ENCODE measurements at regions not wholly inside any gene's neighbourhood (a gene's known extent, or its start where the extent isn't known, plus 50 kb on each side); places are given as distances from the start of the nearest gene placed in this dataset.

DNA sequence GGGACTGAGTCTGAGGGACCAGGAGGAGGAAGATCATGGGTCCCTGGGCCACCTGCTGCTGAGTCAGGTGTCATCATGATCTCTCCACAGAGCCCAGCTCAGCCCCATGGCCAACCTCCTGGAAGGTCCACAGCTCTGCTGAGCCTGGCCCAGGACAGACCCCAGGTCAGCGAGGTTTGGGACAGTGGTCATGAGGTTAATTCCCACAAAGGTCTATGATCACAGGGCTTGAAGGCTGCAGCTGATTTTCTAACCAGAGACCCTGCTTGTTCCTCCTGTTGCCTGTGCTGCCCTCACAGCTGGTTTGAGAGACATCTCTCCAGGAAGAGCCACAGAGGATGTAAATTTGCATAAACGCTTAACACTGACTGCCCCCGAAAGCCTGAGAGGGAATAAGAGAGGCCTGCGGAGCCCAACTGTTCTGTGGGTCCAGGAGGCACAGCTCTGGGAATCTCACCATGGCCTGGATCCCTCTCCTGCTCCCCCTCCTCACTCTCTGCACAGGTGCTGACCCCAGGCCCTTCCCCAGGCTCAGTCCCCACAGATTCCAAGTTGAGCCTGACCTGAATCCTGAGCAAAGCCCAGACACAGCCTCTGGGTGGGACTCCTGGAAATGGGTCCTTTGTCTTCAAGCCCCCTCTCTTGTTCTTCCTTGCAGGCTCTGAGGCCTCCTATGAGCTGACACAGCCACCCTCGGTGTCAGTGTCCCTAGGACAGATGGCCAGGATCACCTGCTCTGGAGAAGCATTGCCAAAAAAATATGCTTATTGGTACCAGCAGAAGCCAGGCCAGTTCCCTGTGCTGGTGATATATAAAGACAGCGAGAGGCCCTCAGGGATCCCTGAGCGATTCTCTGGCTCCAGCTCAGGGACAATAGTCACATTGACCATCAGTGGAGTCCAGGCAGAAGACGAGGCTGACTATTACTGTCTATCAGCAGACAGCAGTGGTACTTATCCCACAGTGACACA, 102.8 kb downstream of the GGTLC2 start:
- Mint-ChIP-seq H3K4me1 (peaks cover 14% of the 10 kb centered on the region), H3K27me3 (ENCODE audit: insufficient read depth, low read depth) (no peaks in the 10 kb centered on the region), H3K36me3 (no peaks in the 10 kb centered on the region), H3K9me3 (no peaks in the 10 kb centered on the region), H3K4me3 (no peak overlapping the region), H3K27ac (no peak overlapping the region)
- no peak overlapping the region for H3K4me2 ChIP-seq
- H3K27me3 ChIP-seq, result peaks cover 76% of the 10 kb centered on the region
- H2AFZ ChIP-seq (replicated peaks), result no peak overlapping the region
- H3K79me2 ChIP-seq (ENCODE audit: low read depth), result no peaks in the 10 kb centered on the region
- no peaks in the 10 kb centered on the region for H3K9me3 ChIP-seq (ENCODE audit: low read depth)
- H3K9ac ChIP-seq, result no peak overlapping the region
- no peak overlapping the region for H3K27ac ChIP-seq
- no peak overlapping the region for H3K4me3 ChIP-seq
- TF ChIP-seq EZH2phosphoT487 (IDR thresholded peaks at IDR 0.05), result no peak
- TF ChIP-seq EZH2 (IDR thresholded peaks at IDR 0.05), result no peak
- TF ChIP-seq, protein P1, sequence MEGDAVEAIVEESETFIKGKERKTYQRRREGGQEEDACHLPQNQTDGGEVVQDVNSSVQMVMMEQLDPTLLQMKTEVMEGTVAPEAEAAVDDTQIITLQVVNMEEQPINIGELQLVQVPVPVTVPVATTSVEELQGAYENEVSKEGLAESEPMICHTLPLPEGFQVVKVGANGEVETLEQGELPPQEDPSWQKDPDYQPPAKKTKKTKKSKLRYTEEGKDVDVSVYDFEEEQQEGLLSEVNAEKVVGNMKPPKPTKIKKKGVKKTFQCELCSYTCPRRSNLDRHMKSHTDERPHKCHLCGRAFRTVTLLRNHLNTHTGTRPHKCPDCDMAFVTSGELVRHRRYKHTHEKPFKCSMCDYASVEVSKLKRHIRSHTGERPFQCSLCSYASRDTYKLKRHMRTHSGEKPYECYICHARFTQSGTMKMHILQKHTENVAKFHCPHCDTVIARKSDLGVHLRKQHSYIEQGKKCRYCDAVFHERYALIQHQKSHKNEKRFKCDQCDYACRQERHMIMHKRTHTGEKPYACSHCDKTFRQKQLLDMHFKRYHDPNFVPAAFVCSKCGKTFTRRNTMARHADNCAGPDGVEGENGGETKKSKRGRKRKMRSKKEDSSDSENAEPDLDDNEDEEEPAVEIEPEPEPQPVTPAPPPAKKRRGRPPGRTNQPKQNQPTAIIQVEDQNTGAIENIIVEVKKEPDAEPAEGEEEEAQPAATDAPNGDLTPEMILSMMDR (IDR thresholded peaks at IDR 0.05), result no peak
- H3K36me3 ChIP-seq, result no peaks in the 10 kb centered on the region
- H4K20me1 ChIP-seq (ENCODE audit: low read depth), result no peaks in the 10 kb centered on the region
- no peak for DNase-seq (ENCODE audit: low spot score)
- H3K4me1 ChIP-seq, result peaks cover 5% of the 10 kb centered on the region
- H3F3A ChIP-seq (ENCODE audit: low read depth), result peaks cover 5% of the 10 kb centered on the region

DNA sequence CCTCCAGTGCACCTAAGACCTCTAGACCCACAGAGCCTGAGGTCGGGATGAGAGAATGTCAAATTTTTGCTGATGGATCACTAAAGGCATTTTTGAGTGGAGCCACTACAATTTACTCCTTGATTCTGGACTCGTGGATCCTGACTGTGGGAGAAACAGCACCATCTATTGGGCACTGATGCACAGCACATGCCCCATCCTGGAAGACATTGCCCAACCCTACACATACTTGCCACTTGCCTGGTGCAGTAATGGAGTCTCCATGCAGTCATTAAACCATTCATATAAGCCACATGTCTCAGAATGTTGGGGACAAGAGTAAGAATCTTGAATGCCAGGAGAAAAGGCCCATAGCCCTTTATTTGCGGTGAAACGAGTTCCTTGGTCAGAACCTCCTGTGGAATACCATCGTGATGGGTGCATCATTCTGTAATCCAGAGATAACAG, 103.9 kb downstream of the GGTLC2 start:
- H3K9me3 Mint-ChIP-seq, result no peaks in the 10 kb centered on the region
- TF ChIP-seq, protein P1 (IDR thresholded peaks at IDR 0.05), result peak; percentile 64
- TF ChIP-seq EZH2phosphoT487 (IDR thresholded peaks at IDR 0.05) (no peak), EZH2 (IDR thresholded peaks at IDR 0.05) (no peak)
- H3K27ac Mint-ChIP-seq, result peak overlapping the region; percentile 14
- no peaks in the 10 kb centered on the region for H3K79me2 ChIP-seq (ENCODE audit: low read depth)
- peaks cover 5% of the 10 kb centered on the region for H3K4me1 ChIP-seq
- no peak overlapping the region for H3K4me3 Mint-ChIP-seq
- H3F3A ChIP-seq (ENCODE audit: low read depth), result peaks cover 5% of the 10 kb centered on the region
- no peaks in the 10 kb centered on the region for H4K20me1 ChIP-seq (ENCODE audit: low read depth)
- peak; percentile 44 for DNase-seq (ENCODE audit: low spot score)
- no peaks in the 10 kb centered on the region for H3K9me3 ChIP-seq (ENCODE audit: low read depth)
- H3K36me3 Mint-ChIP-seq, result no peaks in the 10 kb centered on the region
- no peak overlapping the region for H3K27ac ChIP-seq
- H3K36me3 ChIP-seq, result no peaks in the 10 kb centered on the region
- peaks cover 14% of the 10 kb centered on the region for H3K4me1 Mint-ChIP-seq
- H3K4me2 ChIP-seq, result no peak overlapping the region
- no peak overlapping the region for H3K9ac ChIP-seq
- H3K27me3 Mint-ChIP-seq (ENCODE audit: insufficient read depth, low read depth), result peaks cover 2% of the 10 kb centered on the region
- no peak overlapping the region for H3K4me3 ChIP-seq
- H2AFZ ChIP-seq (replicated peaks), result no peak overlapping the region
- H3K27me3 ChIP-seq, result peaks cover 76% of the 10 kb centered on the region

DNA sequence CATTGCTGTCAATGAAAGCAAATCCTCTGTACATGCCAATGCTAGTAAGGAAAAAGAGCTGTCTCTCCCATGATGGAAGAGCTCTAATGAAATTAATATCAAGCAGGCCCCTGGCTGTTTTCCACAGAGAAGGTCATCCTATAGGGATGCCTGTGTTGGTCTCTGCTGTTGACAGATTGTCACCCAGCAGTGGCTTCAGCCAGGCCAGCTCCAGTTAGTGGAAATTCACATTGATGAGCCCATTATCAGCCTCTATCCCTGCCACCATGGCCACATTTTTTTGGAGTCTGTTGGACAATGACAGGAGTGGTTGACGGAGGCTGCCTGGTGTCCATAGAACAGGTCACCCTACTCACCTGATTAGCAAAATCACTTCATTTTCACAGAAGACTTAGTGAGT, 104.3 kb downstream of the GGTLC2 start:
- Histone ChIP-seq H3K4me3 (no peak overlapping the region), H3K36me3 (no peaks in the 10 kb centered on the region), H3F3A (ENCODE audit: low read depth) (peaks cover 5% of the 10 kb centered on the region), H3K27me3 (peaks cover 76% of the 10 kb centered on the region), H3K4me1 (peaks cover 5% of the 10 kb centered on the region), H3K79me2 (ENCODE audit: low read depth) (no peaks in the 10 kb centered on the region), H3K9ac (no peak overlapping the region), H3K4me2 (no peak overlapping the region), H4K20me1 (ENCODE audit: low read depth) (no peaks in the 10 kb centered on the region), H3K27ac (no peak overlapping the region), H3K9me3 (ENCODE audit: low read depth) (no peaks in the 10 kb centered on the region), H2AFZ (replicated peaks) (no peak overlapping the region)
- TF ChIP-seq EZH2phosphoT487 (IDR thresholded peaks at IDR 0.05), result no peak
- TF ChIP-seq, protein P1 (IDR thresholded peaks at IDR 0.05), result no peak
- H3K36me3 Mint-ChIP-seq, result no peaks in the 10 kb centered on the region
- H3K27ac Mint-ChIP-seq, result no peak overlapping the region
- DNase-seq (ENCODE audit: low spot score), result no peak
- H3K9me3 Mint-ChIP-seq, result no peaks in the 10 kb centered on the region
- H3K4me3 Mint-ChIP-seq, result no peak overlapping the region
- H3K27me3 Mint-ChIP-seq (ENCODE audit: insufficient read depth, low read depth), result peaks cover 3% of the 10 kb centered on the region
- peaks cover 14% of the 10 kb centered on the region for H3K4me1 Mint-ChIP-seq

Measured in neural progenitor cell (in vitro differentiated cells).